IgD-negative memory B cell (primary cell): ENCODE measurements at regions not wholly inside any gene's neighbourhood (a gene's known extent, or its start where the extent isn't known, plus 50 kb on each side); places are given as distances from the start of the nearest gene placed in this dataset.

Experiments used
- H3K27ac Mint-ChIP-seq, 3 donors: one replicate each; pipeline ENCODE4 v1.8.0; 2020 to 2022; ENCODE audit warnings: mild to moderate bottlenecking in 3 of 3, mixed read lengths in 3 of 3, moderate library complexity in 1 of 3
- H3K27me3 Mint-ChIP-seq: one replicate; pipeline ENCODE4 v1.8.0; 2021; ENCODE audit warnings: mixed read lengths
- H3K36me3 Mint-ChIP-seq: one replicate; pipeline ENCODE4 v1.8.0; 2020; ENCODE audit warnings: mild to moderate bottlenecking, mixed read lengths
- H3K4me1 Mint-ChIP-seq, 3 donors: one replicate each; pipeline ENCODE4 v1.8.0; 2020 to 2022; ENCODE audit warnings: mixed read lengths in 3 of 3, mild to moderate bottlenecking in 1 of 3
- H3K4me3 Mint-ChIP-seq, 4 donors: one replicate each; pipeline ENCODE4 v1.8.0; 2020 to 2022; ENCODE audit warnings: mild to moderate bottlenecking in 4 of 4, mixed read lengths in 4 of 4, moderate library complexity in 3 of 4
- H3K9me3 Mint-ChIP-seq, 3 donors: one replicate each; pipeline ENCODE4 v1.8.0; 2020 to 2021; ENCODE audit warnings: mixed read lengths in 3 of 3, mild to moderate bottlenecking in 1 of 3

- Mint-ChIP-seq H3K9me3 (no peaks in the 10 kb centered on the region), H3K4me1 (peaks cover 16 to 38% (median 19%) of the 10 kb centered on the region in 3 donors), H3K27ac (peak overlapping the region in 1 of 3 donors; percentile 15), H3K27me3 (peaks cover 3% of the 10 kb centered on the region), H3K36me3 (no peaks in the 10 kb centered on the region), H3K4me3 (peak overlapping the region in 1 of 4 donors; percentile 46)
These were observed 203.3 kb upstream of the JUN start for GRCh38 chr1:58986996-58987767.

GRCh38 chr1:58988752-58989151, 204.9 kb upstream of the JUN start:
- Mint-ChIP-seq H3K4me1 (peaks cover 16 to 38% (median 29%) of the 10 kb centered on the region in 3 donors), H3K27me3 (peaks cover 3% of the 10 kb centered on the region), H3K27ac (no peak overlapping the region), H3K4me3 (no peak overlapping the region), H3K9me3 (no peaks in the 10 kb centered on the region), H3K36me3 (no peaks in the 10 kb centered on the region)

- Mint-ChIP-seq H3K4me1 (peaks cover 16 to 38% (median 29%) of the 10 kb centered on the region in 3 donors), H3K9me3 (no peaks in the 10 kb centered on the region), H3K27me3 (peaks cover 3% of the 10 kb centered on the region), H3K4me3 (no peak overlapping the region), H3K36me3 (no peaks in the 10 kb centered on the region), H3K27ac (no peak overlapping the region)
These were observed 206.0 kb upstream of the JUN start for GRCh38 chr1:58989845-58990244.

DNA sequence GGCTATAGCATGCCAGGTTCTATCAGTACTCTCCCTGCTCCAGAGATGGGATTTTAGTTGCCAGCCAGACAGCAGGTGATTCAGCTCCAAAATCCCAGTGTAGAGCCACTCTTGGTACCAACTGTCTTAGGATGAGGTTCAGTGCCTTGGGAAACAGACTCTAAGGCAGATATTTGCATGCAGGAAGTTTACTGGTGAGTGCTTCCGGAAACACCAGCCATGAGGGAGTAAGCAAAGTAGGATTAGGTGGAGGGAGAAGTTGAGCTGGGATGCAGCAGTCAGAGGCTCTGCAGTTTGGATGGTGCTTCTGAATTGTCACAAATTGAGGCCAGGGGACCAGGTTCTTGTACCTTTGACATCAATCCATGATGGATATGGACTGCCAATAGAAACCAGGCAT, 207.5 kb upstream of the JUN start:
- Mint-ChIP-seq H3K9me3 (no peaks in the 10 kb centered on the region), H3K36me3 (no peaks in the 10 kb centered on the region), H3K4me3 (peak overlapping the region in 2 of 4 donors; percentile 61 to 88), H3K27me3 (peaks cover 3% of the 10 kb centered on the region), H3K4me1 (peaks cover 21 to 38% (median 29%) of the 10 kb centered on the region in 3 donors), H3K27ac (no peak overlapping the region)

GRCh38 chr1:58992643-58993042, 208.8 kb upstream of the JUN start:
- Mint-ChIP-seq H3K27me3 (peaks cover 3% of the 10 kb centered on the region), H3K4me3 (no peak overlapping the region), H3K4me1 (peaks cover 20 to 36% (median 29%) of the 10 kb centered on the region in 3 donors), H3K9me3 (no peaks in the 10 kb centered on the region), H3K27ac (no peak overlapping the region), H3K36me3 (no peaks in the 10 kb centered on the region)

GRCh38 chr1:58993403-58993802, 209.6 kb upstream of the JUN start:
- H3K9me3 Mint-ChIP-seq = no peaks in the 10 kb centered on the region
- no peaks in the 10 kb centered on the region for H3K36me3 Mint-ChIP-seq
- no peak overlapping the region for H3K27ac Mint-ChIP-seq
- H3K27me3 Mint-ChIP-seq = peaks cover 3% of the 10 kb centered on the region
- H3K4me3 Mint-ChIP-seq = no peak overlapping the region
- H3K4me1 Mint-ChIP-seq = peaks cover 20 to 29% (median 29%) of the 10 kb centered on the region in 3 donors

- H3K36me3 Mint-ChIP-seq = peaks cover 3% of the 10 kb centered on the region
- H3K9me3 Mint-ChIP-seq = no peaks in the 10 kb centered on the region
- peaks cover 20 to 29% (median 24%) of the 10 kb centered on the region in 3 donors for H3K4me1 Mint-ChIP-seq
- no peak overlapping the region for H3K4me3 Mint-ChIP-seq
- no peak overlapping the region for H3K27ac Mint-ChIP-seq
- H3K27me3 Mint-ChIP-seq = peaks cover 3% of the 10 kb centered on the region
These were observed 210.8 kb upstream of the JUN start for GRCh38 chr1:58994664-58995063.

GRCh38 chr1:58996341-58997059, 212.7 kb upstream of the JUN start:
- Mint-ChIP-seq H3K27me3 (no peaks in the 10 kb centered on the region), H3K36me3 (peaks cover 3% of the 10 kb centered on the region), H3K4me3 (no peak overlapping the region), H3K27ac (no peak overlapping the region), H3K9me3 (peaks cover 0 to 5% (median 0%) of the 10 kb centered on the region in 3 donors), H3K4me1 (peaks cover 16% of the 10 kb centered on the region in 3 donors)

DNA sequence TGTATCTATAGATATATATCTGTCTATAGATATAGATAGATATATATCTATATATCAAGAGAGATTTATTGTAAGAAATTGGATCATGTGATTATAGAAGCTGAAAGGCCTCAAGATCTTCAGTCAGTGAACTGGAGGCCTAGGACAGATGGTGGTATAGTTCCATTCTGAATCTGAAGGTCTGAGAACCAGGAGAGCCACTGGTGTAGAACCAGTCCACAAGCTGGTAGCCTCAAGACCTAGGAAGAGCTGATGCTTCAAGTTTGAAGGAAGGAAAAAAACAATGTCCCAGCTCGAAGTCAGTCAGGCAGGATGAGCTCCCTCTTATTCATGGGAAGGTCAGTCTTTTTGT, 213.2 kb upstream of the JUN start:
- Mint-ChIP-seq H3K36me3 (peaks cover 3% of the 10 kb centered on the region), H3K4me1 (peaks cover 12 to 14% (median 14%) of the 10 kb centered on the region in 3 donors), H3K9me3 (peaks cover 0 to 5% (median 0%) of the 10 kb centered on the region in 3 donors), H3K27me3 (no peaks in the 10 kb centered on the region), H3K27ac (no peak overlapping the region), H3K4me3 (no peak overlapping the region)

- Mint-ChIP-seq H3K27ac (no peak overlapping the region), H3K36me3 (peaks cover 3% of the 10 kb centered on the region), H3K9me3 (peaks cover 0 to 5% (median 0%) of the 10 kb centered on the region in 3 donors), H3K27me3 (no peaks in the 10 kb centered on the region), H3K4me1 (peaks cover 12 to 14% (median 12%) of the 10 kb centered on the region in 3 donors), H3K4me3 (peak overlapping the region in 1 of 4 donors; percentile 12)
These were observed 213.8 kb upstream of the JUN start for GRCh38 chr1:58997637-58998036.

DNA sequence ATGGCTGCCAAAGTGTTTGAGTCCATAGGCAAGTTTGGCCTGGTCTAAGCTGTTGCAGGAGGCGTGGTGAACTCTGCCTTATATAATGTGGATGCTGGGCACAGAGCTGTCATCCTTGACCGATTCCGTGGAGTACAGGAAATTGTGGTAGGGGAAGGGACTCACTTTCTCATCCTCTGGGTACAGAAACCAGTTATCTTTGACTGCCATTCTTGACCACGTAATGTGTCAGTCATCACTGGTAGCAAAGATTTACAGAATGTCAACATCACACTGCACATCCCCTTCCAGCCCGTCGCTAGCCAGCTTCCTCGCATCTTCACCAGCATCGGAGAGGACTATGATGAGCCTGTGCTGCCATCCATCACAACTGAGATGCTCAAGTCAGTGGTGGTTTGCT, 215.8 kb upstream of the JUN start:
- Mint-ChIP-seq H3K4me1 (peaks cover 12 to 16% (median 14%) of the 10 kb centered on the region in 3 donors), H3K27ac (no peak overlapping the region), H3K9me3 (peaks cover 0 to 5% (median 0%) of the 10 kb centered on the region in 3 donors), H3K4me3 (no peak overlapping the region), H3K27me3 (no peaks in the 10 kb centered on the region), H3K36me3 (peaks cover 3% of the 10 kb centered on the region)

DNA sequence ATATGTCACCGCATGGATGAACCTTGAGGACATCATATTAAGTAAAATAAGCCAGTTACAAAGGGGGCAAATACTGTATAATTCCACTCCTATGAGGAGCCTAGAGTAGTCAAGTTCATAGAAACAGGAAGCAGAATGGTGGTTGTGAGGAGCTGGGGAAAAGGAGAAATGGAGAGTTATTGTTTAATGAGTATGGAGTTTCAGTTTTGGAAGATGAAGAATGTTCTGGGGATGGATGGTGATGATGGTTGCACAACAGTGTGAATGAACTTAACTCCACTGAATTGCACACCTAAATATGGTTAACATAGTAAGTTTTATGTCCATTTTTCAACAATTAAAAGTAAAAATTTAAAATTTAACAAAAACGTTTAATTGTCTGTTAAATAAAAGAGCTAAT, 220.9 kb upstream of the JUN start:
- Mint-ChIP-seq H3K27me3 (no peaks in the 10 kb centered on the region), H3K36me3 (no peaks in the 10 kb centered on the region), H3K4me3 (peak overlapping the region in 1 of 4 donors; percentile 59), H3K27ac (peak overlapping the region in 1 of 3 donors; percentile 2), H3K9me3 (peaks cover 0 to 5% (median 0%) of the 10 kb centered on the region in 3 donors), H3K4me1 (peaks cover 40 to 43% (median 42%) of the 10 kb centered on the region in 3 donors)

DNA sequence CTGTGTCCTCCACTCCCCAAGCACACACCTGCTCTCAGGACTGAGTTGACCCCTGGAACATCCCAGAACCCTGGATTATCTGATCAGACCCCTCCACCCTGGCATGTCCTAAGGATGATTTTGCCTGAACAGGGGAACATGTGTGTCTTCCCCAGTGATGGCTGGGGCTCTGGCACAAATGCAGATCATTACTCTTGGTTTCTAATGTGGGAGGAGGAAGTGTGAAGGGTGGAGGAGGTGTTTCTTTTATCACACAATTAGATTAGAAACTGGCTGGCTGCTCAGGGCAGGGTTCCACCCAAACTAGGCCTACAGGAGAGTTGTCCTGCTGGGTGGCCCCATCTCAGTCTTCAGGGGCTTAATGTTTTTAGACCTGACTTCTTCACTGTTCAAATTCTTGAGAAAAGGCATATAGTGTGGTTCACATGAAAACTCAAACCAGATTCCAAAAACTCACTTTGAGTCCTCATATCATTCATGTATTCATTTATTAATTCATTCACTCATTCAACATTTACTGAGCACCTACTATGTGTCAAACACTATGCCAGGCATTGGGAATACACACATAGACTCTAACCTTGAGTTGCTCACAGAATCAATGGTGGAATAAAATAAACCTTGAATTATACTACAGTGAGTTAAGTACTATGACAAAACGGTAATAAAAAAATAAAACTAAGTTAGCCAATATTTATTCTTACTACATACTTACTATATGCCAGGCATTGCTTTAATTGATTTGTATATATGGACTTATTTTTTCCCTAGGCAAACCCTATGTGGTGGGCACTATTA, 221.8 kb upstream of the JUN start:
- peaks cover 40 to 42% (median 42%) of the 10 kb centered on the region in 3 donors for H3K4me1 Mint-ChIP-seq
- peak overlapping the region in 1 of 3 donors; percentile 47 for H3K27ac Mint-ChIP-seq
- H3K9me3 Mint-ChIP-seq = peaks cover 0 to 1% (median 0%) of the 10 kb centered on the region in 3 donors
- H3K27me3 Mint-ChIP-seq = no peaks in the 10 kb centered on the region
- H3K36me3 Mint-ChIP-seq = no peaks in the 10 kb centered on the region
- peak overlapping the region in 2 of 4 donors; percentile 59 to 70 for H3K4me3 Mint-ChIP-seq

DNA sequence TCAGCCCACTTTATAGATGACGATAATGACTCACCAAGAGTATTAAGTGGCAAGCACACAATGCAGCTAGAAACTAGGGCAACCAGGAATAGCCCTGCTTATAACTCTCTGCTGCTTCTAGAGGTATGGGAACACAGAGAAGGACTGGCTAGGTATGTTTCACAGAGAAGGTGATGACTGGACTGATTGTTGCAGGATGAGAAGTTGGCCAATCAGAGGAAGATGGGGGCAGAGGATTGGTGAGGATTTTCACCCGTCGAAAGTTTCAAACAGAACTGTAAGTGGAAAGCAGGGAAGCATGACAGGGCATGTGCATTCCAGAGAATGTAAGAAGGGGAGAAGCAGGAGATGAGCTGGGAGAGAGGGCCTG, 222.4 kb upstream of the JUN start:
- H3K4me3 Mint-ChIP-seq = peak overlapping the region in 1 of 4 donors; percentile 5
- peak overlapping the region in 1 of 3 donors; percentile 65 for H3K27ac Mint-ChIP-seq
- H3K36me3 Mint-ChIP-seq = no peaks in the 10 kb centered on the region
- peaks cover 41 to 47% (median 46%) of the 10 kb centered on the region in 3 donors for H3K4me1 Mint-ChIP-seq
- no peaks in the 10 kb centered on the region for H3K9me3 Mint-ChIP-seq
- no peaks in the 10 kb centered on the region for H3K27me3 Mint-ChIP-seq

- peak overlapping the region in 2 of 4 donors; percentile 2 to 33 for H3K4me3 Mint-ChIP-seq
- no peaks in the 10 kb centered on the region for H3K27me3 Mint-ChIP-seq
- no peak overlapping the region for H3K27ac Mint-ChIP-seq
- peaks cover 41 to 53% (median 50%) of the 10 kb centered on the region in 3 donors for H3K4me1 Mint-ChIP-seq
- H3K36me3 Mint-ChIP-seq = no peaks in the 10 kb centered on the region
- H3K9me3 Mint-ChIP-seq = no peaks in the 10 kb centered on the region
These were observed 223.1 kb upstream of the JUN start for GRCh38 chr1:59006932-59007331.
